ENCODE measurements at regions not wholly inside any gene's neighbourhood (a gene's known extent, or its start where the extent isn't known, plus 50 kb on each side); places are given as distances from the start of the nearest gene placed in this dataset.
"Not testable (repeated sequence)": the region's sequence is repeated elsewhere in the genome, so short reads cannot be mapped to it uniquely, and the experiment has no call there.

GRCh38 chr10:10044922-10045764 is 972.5 kb upstream of the CELF2 start:
- no peak for DNase-seq (ENCODE audit: low spot score)

GRCh38 chr10:10045765-10046028 is 972.0 kb upstream of the CELF2 start:
- no peak for DNase-seq (ENCODE audit: low spot score)

GRCh38 chr10:10047426-10047825 is 970.2 kb upstream of the CELF2 start:
- no peak for DNase-seq (ENCODE audit: low spot score)

GRCh38 chr10:10053051-10053450 is 964.6 kb upstream of the CELF2 start:
- DNase-seq (ENCODE audit: low spot score) = no peak

GRCh38 chr10:10054466-10054865 is 963.2 kb upstream of the CELF2 start:
- DNase-seq (ENCODE audit: low spot score) = no peak

GRCh38 chr10:10055656-10056442 is 961.8 kb upstream of the CELF2 start:
- no peak for DNase-seq (ENCODE audit: low spot score)

GRCh38 chr10:10056961-10057360 is 960.7 kb upstream of the CELF2 start:
- no peak for DNase-seq (ENCODE audit: low spot score)

- DNase-seq (ENCODE audit: low spot score) = no peak
Observed at GRCh38 chr10:10067644-10068043, 950.0 kb upstream of the CELF2 start.

- DNase-seq (ENCODE audit: low spot score) = not testable (repeated sequence)
Observed at GRCh38 chr10:10074847-10075246, 942.8 kb upstream of the CELF2 start.

- no peak for DNase-seq (ENCODE audit: low spot score)
Observed at GRCh38 chr10:10078446-10078845, 939.2 kb upstream of the CELF2 start.

GRCh38 chr10:10092581-10092980 is 925.1 kb upstream of the CELF2 start:
- no peak for DNase-seq (ENCODE audit: low spot score)

- DNase-seq (ENCODE audit: low spot score) = no peak
Observed at GRCh38 chr10:10093021-10093420, 924.7 kb upstream of the CELF2 start.

- DNase-seq (ENCODE audit: low spot score) = no peak
Observed at GRCh38 chr10:10094691-10095090, 923.0 kb upstream of the CELF2 start.

GRCh38 chr10:10096296-10096695 is 921.4 kb upstream of the CELF2 start:
- no peak for DNase-seq (ENCODE audit: low spot score)

GRCh38 chr10:10096898-10097297 is 920.8 kb upstream of the CELF2 start:
- no peak for DNase-seq (ENCODE audit: low spot score)

GRCh38 chr10:10101106-10101505 is 916.6 kb upstream of the CELF2 start:
- DNase-seq (ENCODE audit: low spot score) = no peak

- DNase-seq (ENCODE audit: low spot score) = no peak
Observed at GRCh38 chr10:10110844-10111490, 906.7 kb upstream of the CELF2 start.

- no peak for DNase-seq (ENCODE audit: low spot score)
Observed at GRCh38 chr10:10118131-10118530, 899.5 kb upstream of the CELF2 start.

GRCh38 chr10:10120671-10121070 is 897.0 kb upstream of the CELF2 start:
- DNase-seq (ENCODE audit: low spot score) = no peak

- no peak for DNase-seq (ENCODE audit: low spot score)
Observed at GRCh38 chr10:10125676-10126075, 892.0 kb upstream of the CELF2 start.

GRCh38 chr10:10126218-10126617 is 891.5 kb upstream of the CELF2 start:
- no peak for DNase-seq (ENCODE audit: low spot score)

- DNase-seq (ENCODE audit: low spot score) = no peak
Observed at GRCh38 chr10:10128387-10128786, 889.3 kb upstream of the CELF2 start.

GRCh38 chr10:10130686-10131085 is 887.0 kb upstream of the CELF2 start:
- no peak for DNase-seq (ENCODE audit: low spot score)

Data from HuH-7 (cell line).